GM18517 (cell line): ENCODE measurements at regions not wholly inside any gene's neighbourhood (a gene's known extent, or its start where the extent isn't known, plus 50 kb on each side); places are given as distances from the start of the nearest gene placed in this dataset.
"Not testable (repeated sequence)": the region's sequence is repeated elsewhere in the genome, so short reads cannot be mapped to it uniquely, and the experiment has no call there.

ENCODE experiments used
- ATAC-seq: cut with Tn5 transposase; IDR thresholded peaks from one replicate; pipeline ENCODE4 v1.9.1; 2021; ENCODE audit warnings: mild to moderate bottlenecking, moderate library complexity; ENCODE audit not compliant: unreplicated experiment

DNA sequence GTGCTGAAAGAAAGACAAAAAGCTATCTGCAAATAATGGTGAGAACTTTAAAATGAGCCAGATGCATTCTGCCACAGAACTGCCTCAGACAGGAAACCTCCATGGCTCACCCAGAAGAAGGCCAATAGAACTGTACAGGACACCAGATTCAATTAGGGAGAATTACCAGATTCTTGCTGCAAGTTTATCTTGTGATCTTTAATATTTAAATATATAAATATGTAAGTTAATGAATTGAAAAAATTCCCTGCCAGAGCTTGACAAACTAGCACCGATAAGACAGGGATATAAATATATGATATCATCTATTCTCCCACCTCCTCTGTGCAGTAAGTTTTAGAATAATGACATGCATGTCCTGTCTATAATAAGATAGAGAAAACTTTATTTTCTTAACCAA, 252.8 kb downstream of the PLK2 start:
- no peak for ATAC-seq

DNA sequence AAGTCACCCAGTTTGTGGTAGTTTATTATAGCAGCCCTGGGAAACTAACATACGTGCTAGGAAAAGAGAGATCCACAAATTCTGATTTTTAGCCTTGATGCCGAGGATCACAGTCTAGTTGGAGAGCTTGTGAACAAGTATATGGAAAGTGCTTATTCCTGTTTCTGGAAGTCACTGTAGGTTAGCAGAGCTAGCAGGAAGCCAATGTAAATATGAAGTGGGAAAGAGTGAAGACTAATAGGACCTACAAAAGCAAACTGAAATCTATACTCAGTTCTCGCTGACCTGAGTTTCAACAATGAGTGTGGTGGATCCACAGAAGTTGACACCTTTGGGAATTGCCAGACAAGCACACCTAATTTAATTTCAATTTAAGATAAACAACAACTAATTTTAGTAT, 254.9 kb downstream of the PLK2 start:
- no peak for ATAC-seq

DNA sequence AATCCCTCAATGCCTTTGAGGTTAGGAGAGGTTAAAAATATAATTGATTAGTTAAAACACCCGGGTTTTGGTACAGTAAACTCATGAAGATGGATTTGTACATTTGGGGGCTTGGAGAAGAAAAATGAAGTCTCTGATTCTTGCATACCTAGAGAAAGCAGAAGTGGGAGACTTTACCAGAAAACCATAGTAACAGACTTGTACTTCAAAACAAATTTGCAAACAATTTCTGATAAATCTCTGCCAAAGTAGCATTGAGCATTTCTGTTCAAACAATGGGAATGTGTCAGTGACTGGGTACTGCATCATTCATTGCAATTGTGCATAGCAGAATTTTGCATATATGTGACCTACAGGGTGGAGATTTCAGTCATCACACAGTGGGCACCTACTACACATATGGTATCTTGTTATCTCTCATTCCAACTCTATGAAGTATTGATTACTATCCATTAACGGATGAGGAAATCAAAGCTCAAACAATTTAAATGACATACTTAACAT, 256.9 kb downstream of the PLK2 start:
- no peak for ATAC-seq

DNA sequence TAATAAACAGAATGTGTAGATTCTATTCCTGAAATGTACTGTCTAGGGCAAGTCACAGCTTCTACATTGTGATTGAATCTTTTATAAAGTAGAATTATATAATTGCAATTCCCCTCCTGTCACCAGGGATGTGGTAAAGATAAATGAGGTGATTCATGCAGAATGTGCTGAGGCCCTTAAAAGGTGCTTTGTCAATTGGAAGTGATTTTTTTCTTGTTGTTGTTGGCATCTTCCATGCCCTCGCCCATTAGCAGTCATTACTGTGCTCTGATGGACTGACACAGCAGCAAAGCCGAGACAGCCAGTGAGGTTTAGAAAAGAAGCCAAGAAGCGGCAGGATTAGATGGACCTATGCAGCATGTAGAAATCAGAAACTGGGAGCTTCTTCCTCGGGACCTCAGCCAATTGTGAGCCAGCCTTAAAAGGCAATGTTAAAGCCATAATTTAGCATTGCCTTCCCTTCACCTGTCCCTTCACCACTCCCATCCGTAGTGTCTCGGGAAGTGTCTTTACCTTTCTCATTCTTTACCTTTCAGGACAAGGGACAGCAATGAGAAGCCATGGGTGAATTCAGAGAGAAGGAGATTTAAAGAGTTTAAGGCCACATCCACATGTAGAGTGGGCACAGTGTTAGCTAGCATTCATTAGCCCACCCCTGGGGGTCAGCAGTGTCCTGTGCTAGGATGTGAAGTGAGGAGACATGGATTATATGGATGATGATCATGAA, 257.8 kb downstream of the PLK2 start:
- no peak for ATAC-seq

DNA sequence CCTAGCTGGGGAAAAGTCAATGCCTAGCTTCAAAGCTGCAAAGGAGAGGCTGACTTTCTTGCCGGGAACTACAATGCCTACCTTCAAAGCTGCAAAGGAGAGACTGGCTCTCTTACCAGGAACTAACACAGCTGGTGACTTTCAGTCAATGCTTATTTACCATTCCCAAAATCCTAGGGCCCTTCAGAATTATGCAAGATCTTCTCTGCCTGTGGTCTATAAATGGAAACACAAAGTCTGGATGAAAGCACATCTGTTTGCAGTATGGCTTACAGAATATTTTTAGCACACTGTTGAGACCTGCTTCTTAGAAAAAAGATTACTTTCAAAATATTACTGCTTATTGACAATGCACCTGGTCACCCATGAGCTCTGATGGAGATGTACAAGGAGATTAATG, 259.4 kb downstream of the PLK2 start:
- no peak for ATAC-seq

DNA sequence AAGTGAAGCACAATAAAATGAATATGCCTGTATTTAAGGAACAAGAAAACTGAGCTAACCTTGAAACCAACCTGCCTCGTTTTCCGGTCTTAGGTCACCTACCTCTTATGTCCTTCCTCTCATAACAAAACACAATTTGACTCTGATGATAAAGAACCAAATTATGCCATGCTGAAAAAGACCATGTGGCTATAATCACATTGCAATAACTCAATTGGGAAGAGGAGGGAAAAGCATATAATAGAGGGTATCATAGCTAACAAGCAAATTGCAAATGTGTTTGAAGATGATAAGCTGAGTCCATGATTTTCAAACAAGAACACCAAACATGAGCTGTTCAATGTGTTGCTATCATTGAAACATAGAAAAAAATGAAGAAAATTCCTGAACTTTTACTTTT, 260.8 kb downstream of the PLK2 start:
- no peak for ATAC-seq

DNA sequence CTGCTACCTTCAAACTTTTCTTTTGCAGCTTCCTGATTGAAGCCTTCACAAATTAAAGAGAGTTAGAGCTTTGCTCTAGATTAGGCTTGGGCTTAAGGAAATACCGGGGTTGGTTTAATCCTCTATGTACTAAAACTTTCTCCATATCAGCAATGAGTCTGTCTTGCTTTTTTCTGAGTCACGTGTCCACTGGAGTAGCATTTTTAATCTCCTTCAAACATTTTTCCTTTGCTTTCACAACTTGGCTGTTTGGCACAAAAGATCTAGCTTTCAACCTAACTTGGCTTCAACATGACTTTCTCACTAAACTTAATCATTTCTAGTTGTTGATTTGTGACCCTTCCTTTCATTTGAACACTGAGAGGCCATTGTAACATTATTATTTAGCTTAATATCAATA, 261.6 kb downstream of the PLK2 start:
- ATAC-seq: no peak

DNA sequence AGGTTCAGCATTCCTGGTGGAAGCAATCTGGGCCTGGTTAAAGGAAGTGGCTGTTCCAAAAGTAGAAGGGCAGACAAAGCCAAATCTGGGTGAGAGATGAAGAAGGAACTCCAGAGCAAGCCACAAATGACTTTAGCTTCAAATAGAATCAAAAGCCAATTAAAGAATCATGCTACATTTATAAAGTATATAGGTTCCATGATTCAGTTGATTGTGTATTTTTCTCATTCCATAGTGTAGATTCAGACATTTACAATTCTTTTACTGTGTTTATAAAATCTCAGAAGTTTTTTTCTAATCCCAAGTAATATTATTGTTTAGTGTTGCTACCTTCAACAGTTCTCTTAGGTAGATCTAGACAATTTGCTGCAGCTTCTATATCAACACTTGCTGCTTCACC, 262.0 kb downstream of the PLK2 start:
- ATAC-seq: no peak

DNA sequence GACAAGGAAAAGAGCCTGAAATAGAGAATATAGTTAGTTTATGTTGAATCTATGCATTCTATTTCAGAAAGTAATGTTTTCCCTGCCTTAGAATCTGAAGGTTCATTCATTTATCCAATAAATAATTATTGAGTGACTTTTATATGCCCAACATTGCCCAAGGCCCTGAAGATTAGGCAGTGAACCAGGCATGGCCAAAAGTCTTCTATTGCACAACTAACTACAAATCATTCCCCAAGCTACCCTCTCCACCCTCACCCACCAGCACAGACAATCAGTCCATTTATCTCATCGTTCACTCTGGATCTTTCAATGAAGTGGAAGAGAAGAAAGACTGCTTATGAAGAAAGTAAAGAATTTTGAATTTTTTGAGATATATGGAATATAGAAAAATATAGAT, 268.4 kb downstream of the PLK2 start:
- no peak for ATAC-seq

DNA sequence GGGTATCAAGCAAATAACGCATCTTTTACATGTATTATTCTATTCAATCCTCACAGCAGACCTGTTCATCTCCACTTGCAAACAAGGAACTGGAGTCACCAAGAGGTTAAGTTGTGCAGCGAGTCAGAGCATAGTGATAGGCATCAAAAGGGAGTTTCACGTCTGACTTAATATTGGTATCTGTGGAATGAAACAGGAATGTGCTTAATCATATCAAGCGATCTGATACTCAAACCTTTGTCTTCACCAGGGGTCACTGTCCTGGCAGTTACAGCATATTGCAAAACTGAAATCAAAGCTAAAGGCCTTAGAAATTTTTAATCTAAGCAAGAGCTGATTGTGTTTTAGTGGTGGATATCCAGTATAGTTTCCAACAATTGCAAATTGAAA, 271.6 kb downstream of the PLK2 start:
- no peak for ATAC-seq

DNA sequence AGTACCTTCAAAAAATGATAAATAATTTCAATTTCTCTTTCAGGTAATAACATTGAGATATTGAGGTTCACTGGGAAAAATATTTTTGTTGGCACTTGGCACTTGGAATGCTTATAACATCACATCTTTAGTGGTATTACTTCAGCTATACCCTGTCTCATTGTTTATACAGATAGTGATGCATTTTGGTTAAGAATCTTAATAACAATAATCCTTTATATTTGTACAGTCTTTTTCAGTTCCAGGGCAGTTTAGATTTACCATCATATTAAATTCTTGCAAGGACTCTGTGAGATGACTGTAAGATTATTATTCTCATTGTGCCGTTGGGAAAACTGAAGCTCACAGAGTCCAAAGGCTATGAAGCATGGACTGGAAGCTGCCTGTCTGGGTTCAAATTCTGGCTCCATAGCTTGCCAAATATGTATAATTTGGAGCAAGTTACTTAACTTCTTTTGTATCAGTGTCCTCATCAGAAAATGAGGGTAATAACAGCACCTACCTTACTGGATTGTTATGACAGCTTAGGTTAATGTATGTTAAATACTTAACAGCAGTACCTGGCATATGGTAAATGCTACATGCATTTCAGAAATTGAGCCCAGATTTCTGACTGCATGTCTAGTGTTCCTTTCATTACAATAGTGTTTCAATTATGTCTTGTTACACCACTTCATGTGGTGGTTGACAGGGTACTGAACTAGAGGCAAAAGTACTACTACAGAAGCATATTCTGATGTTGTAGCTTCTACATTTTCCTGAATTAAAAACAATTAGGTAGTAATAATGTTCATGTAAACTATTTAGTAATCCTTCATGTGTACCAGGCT, 272.2 kb downstream of the PLK2 start:
- no peak for ATAC-seq

DNA sequence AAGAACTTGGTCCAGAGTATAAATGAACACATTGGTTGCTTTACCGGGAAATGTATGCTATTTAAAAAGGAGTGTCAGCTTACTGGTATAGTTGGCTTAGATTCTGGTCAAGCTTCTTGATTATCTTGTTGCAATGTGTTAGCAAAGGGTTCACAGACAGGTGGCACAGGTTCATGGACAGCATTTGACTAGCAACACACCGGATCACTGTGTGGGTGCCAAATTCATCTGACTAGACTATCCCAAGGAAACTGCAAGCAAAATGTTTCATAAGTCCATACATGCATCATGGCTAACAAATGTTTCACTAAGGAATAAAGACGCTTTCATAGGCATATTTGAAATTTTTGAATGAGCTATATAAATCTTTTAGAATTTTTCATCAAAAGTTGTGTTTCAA, 274.1 kb downstream of the PLK2 start:
- ATAC-seq: no peak

DNA sequence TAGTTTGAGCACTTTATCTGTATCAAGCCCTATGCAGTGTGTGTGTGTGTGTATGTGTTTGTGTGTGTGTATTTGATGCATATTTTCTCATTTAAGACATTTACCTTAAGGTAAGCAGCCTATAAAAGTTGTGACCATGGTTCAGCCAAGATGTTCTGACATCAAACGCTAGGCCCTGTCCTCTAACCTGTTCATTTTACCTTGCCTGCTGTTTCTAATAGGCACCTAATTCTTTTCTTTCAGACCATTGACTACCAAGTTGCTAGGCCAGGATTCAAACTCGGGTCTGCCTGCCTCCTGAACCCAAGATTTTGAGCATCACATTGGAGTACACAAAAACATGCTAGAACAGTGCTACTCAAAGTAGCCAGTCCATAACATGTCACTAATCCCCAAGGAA, 274.5 kb downstream of the PLK2 start:
- no peak for ATAC-seq

DNA sequence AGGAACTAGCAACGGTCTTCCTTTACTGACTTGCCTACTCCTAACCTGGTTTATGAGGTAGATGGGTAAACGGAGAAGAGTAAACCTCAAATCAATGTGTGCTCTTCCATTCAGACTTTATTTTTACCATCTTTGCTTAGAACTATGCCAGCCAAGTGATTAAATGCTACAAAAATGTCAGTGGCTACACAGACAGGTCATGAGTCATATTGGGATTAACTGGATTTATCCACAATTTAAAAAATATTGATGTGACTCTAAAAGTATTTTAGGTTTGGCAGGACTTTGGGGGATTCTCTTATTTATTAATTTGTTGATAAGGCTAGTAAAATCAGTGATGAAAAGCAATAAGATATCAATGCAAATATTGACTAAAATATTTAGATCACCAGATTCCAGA, 275.0 kb downstream of the PLK2 start:
- ATAC-seq: no peak

DNA sequence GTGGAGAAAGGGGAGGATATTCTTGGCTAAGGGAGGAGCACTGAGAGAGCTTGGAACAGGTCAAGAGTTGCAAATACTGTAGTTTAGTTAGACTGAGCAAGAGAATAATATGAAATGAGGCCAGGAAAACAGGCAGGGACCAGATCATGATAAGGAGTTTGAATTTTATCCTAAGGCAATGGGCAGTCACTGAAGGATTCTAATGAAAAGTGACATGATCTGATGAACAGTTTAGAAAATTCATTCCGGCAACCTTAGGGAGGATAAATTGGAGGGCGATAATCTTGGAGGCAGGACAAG, 276.1 kb downstream of the PLK2 start:
- no peak for ATAC-seq

DNA sequence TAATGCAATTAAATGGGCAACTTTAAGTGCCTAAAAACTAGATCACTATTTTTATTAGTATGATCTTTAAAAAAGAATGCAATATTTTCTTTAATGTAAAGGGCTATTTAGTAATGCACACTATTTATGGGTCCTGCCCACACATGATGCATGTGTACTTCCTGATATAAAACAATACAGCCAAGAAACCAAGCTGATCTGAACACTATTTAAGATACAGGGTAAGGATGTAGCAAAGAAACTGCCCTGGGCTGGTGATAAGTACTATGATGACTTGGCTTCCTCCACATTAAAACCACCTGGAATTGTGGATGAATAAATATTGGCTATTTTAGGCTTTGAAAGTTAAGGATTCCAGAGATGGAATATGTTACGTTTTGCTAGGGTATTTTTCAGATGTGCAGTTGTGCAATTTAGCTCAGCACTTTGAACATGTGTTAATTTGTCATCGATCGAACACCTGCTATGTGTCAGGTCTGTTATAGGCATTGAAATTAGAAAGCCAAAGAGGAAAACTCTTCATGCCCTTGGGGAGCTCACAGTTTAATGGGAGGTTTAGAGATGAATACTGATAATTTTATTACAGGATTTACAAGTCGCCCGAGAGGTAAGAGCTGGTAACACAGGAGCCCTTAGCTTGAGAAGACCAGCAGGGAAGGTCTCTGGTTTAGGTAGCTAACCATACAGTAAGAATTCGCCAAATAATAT, 276.7 kb downstream of the PLK2 start:
- ATAC-seq: no peak

DNA sequence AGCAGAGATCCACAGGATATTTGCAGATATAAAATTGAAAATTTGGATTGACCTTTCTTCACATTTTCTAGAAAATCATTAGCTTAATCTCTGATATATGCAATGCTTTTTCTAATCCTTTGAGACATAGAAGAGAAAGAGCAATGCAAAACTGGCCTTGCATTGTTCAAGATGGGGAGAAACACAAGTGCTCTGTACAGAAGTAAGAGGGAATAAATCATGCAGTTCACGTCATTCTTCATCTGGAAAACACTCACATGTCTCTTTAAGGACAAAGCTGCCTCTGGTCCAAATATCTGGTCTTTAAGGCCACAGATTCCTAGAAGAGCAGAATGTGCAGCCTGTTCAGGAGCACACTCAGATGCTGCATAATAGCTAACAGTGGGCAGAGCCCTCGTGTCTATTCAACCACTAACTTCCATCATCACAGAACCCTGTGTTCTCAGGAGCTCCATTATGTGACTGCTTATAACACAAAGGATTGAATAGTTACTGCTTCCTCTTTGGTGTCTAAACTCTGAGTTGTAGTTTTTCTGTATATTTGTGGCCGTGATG, 277.5 kb downstream of the PLK2 start:
- no peak for ATAC-seq

DNA sequence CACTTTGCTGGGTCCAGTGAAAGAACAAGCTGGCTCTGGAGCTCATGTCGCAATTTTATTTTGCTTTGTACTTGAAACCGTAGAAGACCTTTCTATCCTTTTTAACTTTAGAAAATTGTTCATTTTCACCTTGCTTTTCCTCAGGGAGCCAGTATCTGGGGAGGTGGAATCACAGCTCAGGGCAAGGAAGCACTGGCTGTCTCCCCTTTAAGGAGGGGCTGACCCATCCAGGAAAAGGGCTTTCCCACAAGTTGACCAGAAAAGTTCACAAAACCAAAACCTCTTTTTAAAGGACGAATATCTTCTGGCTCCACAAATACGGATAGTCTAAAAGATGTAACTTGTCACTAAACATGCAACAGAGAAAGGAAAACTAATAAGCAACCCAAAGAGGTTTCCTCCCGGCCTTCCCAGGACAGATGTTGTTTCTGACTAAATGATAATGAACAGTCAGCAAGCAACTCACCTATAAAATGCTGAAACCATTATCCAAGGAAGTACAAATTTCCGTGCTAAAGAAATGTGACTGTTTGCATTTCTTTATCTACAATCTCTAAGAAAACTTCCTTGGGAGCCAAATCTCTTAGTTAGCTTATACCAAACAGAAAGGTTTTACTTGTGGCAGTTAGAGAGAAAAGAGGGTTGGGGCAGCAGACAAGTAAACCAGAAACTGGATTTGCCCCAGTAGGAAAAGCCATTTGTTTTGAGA, 278.2 kb downstream of the PLK2 start:
- ATAC-seq: no peak

DNA sequence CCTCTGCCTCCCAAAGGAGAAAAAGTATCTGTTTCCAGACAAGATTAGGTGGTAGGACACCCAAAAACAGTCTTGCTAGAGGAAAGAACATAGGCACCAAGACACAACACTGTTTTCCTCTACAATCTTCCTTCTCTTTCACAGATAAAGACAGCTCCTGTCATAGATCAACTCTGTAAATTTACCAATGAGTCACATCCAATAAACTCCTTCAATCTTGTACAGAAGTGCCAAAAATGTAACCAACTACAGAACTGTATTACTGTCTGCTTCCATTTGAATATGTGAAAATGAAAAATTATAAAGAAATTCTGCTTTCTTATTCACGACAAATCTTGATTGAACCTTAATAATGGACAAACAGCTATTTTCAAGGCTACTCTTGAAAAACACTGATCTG, 286.9 kb downstream of the PLK2 start:
- no peak for ATAC-seq

DNA sequence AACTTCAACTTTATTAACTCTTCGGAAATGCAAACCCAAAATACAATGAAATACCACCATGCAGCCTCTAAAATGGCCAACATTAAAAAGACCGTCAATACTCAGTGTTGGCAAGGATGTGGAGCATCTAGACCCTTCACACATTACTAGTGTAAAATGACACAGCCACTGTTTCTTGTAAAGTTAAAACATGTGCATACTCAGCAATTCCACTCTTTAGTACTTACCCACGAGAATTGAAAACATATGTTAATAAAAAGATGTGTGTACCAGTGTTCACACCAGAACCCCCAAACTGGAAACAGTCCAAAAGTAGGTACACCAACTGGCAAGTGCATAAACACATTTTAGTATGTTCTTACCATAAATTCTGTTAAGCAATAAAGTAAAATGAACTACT, 294.7 kb downstream of the PLK2 start:
- no peak for ATAC-seq

DNA sequence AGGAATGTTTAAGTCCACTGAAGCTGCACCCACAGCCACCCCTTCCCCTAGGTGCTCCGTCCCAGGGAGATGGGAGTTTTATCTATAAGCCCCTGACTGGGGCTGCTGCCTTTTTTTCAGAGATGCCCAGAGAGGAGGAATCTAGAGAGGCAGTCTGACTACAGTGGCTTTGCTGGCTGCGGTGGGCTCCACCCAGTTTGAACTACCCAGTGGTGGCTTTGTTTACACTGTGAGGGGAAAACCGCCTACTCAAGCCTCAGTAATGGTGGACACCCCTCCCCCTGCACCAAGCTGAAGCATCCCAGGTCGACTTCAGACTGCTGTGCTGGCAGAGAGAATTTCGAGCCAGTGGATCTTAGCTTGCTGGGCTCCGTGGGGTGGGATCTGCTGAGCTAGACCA, 298.0 kb downstream of the PLK2 start:
- not testable (repeated sequence) for ATAC-seq
